IMR-90 (cell line): ENCODE measurements at regions not wholly inside any gene's neighbourhood (a gene's known extent, or its start where the extent isn't known, plus 50 kb on each side); places are given as distances from the start of the nearest gene placed in this dataset.

Experiments used
- ATAC-seq: fragments of 200-7000 bp; cut with Tn5 transposase; 2 replicates; pipeline ENCODE4 v1.9.1; 2020; ENCODE audit warnings: low read depth, mild to moderate bottlenecking, moderate library complexity
- BruUV-seq: library from RNA; stranded (reverse); fragments of 400-500 nt; replicated peaks from 2 replicates; lab custom pipeline; 2021; lab: Mats Ljungman, UMichigan
- CTCF ChIA-PET: fragments of 300-600 bp; formaldehyde crosslinking; extraction: SDS; loops from one replicate; lab custom pipeline; 2021; ENCODE audit warnings: antibody characterized with exemption; lab: Yijun Ruan, JAX
- POLR2A ChIA-PET: fragments of 300-600 bp; sonication (Branson Sonifier 250); formaldehyde crosslinking; loops from one replicate; lab custom pipeline; 2022; ENCODE audit warnings: antibody characterized with exemption; ENCODE audit not compliant: unreplicated experiment; lab: Charles Lee
- DNase-seq: peaks from one replicate; pipeline ENCODE4 v3.0.0; 2013
- H2AFZ ChIP-seq: replicated peaks from 2 replicates; pipeline ENCODE3; 2013; ENCODE audit warnings: low read length, mild to moderate bottlenecking; ENCODE audit not compliant: poor library complexity
- H2AK5ac ChIP-seq: 2 replicates; pipeline ENCODE4 v1.6.1; 2013; ENCODE audit warnings: low read depth, low read length, inconsistent platforms
- H2AK9ac ChIP-seq: replicated peaks from 2 replicates; pipeline ENCODE3; 2013; ENCODE audit warnings: mild to moderate bottlenecking, low read depth, low read length, moderate library complexity; ENCODE audit not compliant: poor library complexity
- H2BK120ac ChIP-seq: 2 replicates; pipeline ENCODE4 v1.6.1; 2013; ENCODE audit warnings: low read depth, low read length, inconsistent platforms
- H2BK15ac ChIP-seq: 3 replicates; pipeline ENCODE4 v1.6.1; 2013; ENCODE audit warnings: low read depth, low read length, inconsistent platforms
- H2BK20ac ChIP-seq: 2 replicates; pipeline ENCODE4 v1.6.1; 2013; ENCODE audit warnings: low read depth, mild to moderate bottlenecking, inconsistent platforms, low read length, moderate library complexity
- H2BK5ac ChIP-seq: 2 replicates; pipeline ENCODE4 v1.6.1; 2013; ENCODE audit warnings: mild to moderate bottlenecking, low read depth, low read length, inconsistent platforms; ENCODE audit not compliant: poor library complexity, severe bottlenecking
- H3K14ac ChIP-seq: replicated peaks from 2 replicates; pipeline ENCODE4 v1.6.1; 2013; ENCODE audit warnings: low read depth, low read length, inconsistent platforms
- H3K18ac ChIP-seq: 2 replicates; pipeline ENCODE4 v1.6.1; 2013; ENCODE audit warnings: low read depth, low read length, control low read depth
- H3K23ac ChIP-seq: 2 replicates; pipeline ENCODE4 v1.6.1; 2013; ENCODE audit warnings: low read depth, low read length, inconsistent platforms
- H3K27ac ChIP-seq: 2 replicates; pipeline ENCODE4 v1.5.1; 2013; ENCODE audit warnings: mild to moderate bottlenecking, control low read depth, low read length; ENCODE audit not compliant: insufficient read depth
- H3K27me3 ChIP-seq: 2 replicates; pipeline ENCODE4 v1.6.1; 2013; ENCODE audit warnings: low read length; ENCODE audit not compliant: control insufficient read depth, insufficient read depth
- H3K36me3 ChIP-seq: 2 replicates; pipeline ENCODE4 v1.6.1; 2013; ENCODE audit warnings: low read length, mixed read lengths; ENCODE audit not compliant: control insufficient read depth, insufficient read depth
- H3K4ac ChIP-seq: 2 replicates; pipeline ENCODE4 v1.6.1; 2013; ENCODE audit warnings: low read depth, low read length, inconsistent platforms
- H3K4me1 ChIP-seq: 2 replicates; pipeline ENCODE4 v1.6.1; 2013; ENCODE audit warnings: low read length, mixed read lengths; ENCODE audit not compliant: control insufficient read depth, insufficient read depth
- H3K4me2 ChIP-seq: 2 replicates; pipeline ENCODE4 v1.6.1; 2013; ENCODE audit warnings: low read depth, mild to moderate bottlenecking, control low read depth, low read length, moderate library complexity
- H3K4me3 ChIP-seq: 2 replicates; pipeline ENCODE4 v1.5.1; 2013; ENCODE audit warnings: low read depth, mild to moderate bottlenecking, control low read depth, low read length, moderate library complexity; ENCODE audit not compliant: insufficient read depth
- H3K56ac ChIP-seq: 2 replicates; pipeline ENCODE4 v1.6.1; 2013; ENCODE audit warnings: low read length, inconsistent platforms; ENCODE audit not compliant: insufficient read depth; ENCODE audit errors: extremely low read depth
- H3K79me1 ChIP-seq, 2 experiments: 2 replicates each; pipeline ENCODE4 v1.6.1; 2013; ENCODE audit warnings: low read length in 2 of 2, inconsistent platforms in 1 of 2, low read depth in 1 of 2
- H3K9ac ChIP-seq: 2 replicates; pipeline ENCODE4 v1.6.1; 2013; ENCODE audit warnings: low read depth, low read length, control low read depth
- H3K9me1 ChIP-seq: 2 replicates; pipeline ENCODE4 v1.6.1; 2013; ENCODE audit warnings: low read length, inconsistent platforms; ENCODE audit not compliant: insufficient read depth
- H3K9me3 ChIP-seq: 2 replicates; pipeline ENCODE4 v1.6.1; 2013; ENCODE audit warnings: low read length; ENCODE audit not compliant: control insufficient read depth, insufficient read depth
- H4K20me1 ChIP-seq: 2 replicates; pipeline ENCODE4 v1.6.1; 2013; ENCODE audit warnings: low read length, inconsistent platforms; ENCODE audit not compliant: insufficient read depth
- H4K5ac ChIP-seq: 2 replicates; pipeline ENCODE4 v1.6.1; 2013; ENCODE audit warnings: mild to moderate bottlenecking, low read depth, low read length, control low read depth
- H4K8ac ChIP-seq, 2 experiments: 2 replicates each; pipeline ENCODE4 v1.6.1; 2013; ENCODE audit warnings: low read depth in 2 of 2, low read length in 2 of 2, control low read depth in 1 of 2, inconsistent platforms in 1 of 2
- H4K91ac ChIP-seq: 2 replicates; pipeline ENCODE4 v1.6.1; 2013; ENCODE audit warnings: low read depth, low read length, inconsistent platforms; ENCODE audit not compliant: insufficient read depth
- BHLHE40 ChIP-seq: fragments of 150-350 bp; IDR thresholded peaks from 2 replicates; pipeline ENCODE4 v1.6.1; 2016; ENCODE audit warnings: mild to moderate bottlenecking, low read depth, low read length
- CEBPB ChIP-seq: IDR thresholded peaks from 2 replicates; pipeline ENCODE4 v1.6.1; 2012; ENCODE audit warnings: low read depth, low read length, improper control_type of control experiment
- CHD1 ChIP-seq: IDR thresholded peaks from 2 replicates; pipeline ENCODE4 v1.6.1; 2012; ENCODE audit warnings: low read depth, low read length, improper control_type of control experiment
- FOS ChIP-seq: fragments of 150-350 bp; IDR thresholded peaks from 2 replicates; pipeline ENCODE4 v1.6.1; 2016; ENCODE audit warnings: low read depth, low read length
- MAFK ChIP-seq: IDR thresholded peaks from 2 replicates; pipeline ENCODE4 v1.6.1; 2012; ENCODE audit warnings: low read depth, low read length, improper control_type of control experiment
- MAZ ChIP-seq: IDR thresholded peaks from 2 replicates; pipeline ENCODE4 v1.6.1; 2012; ENCODE audit warnings: low read depth, mild to moderate bottlenecking, low read length, improper control_type of control experiment, moderate library complexity, borderline replicate concordance
- MXI1 ChIP-seq: IDR thresholded peaks from 2 replicates; pipeline ENCODE4 v1.6.1; 2012; ENCODE audit warnings: low read depth, mild to moderate bottlenecking, low read length, moderate library complexity, borderline replicate concordance
- NFE2L2 ChIP-seq: fragments of 150-350 bp; IDR thresholded peaks from 2 replicates; pipeline ENCODE4 v1.6.1; 2016; ENCODE audit warnings: low read depth, mild to moderate bottlenecking, low read length
- POLR2A ChIP-seq: IDR thresholded peaks from 2 replicates; pipeline ENCODE4 v1.6.1; 2012; ENCODE audit warnings: mild to moderate bottlenecking, low read depth, low read length
- RAD21 ChIP-seq: IDR thresholded peaks from 2 replicates; pipeline ENCODE4 v1.6.1; 2012; ENCODE audit warnings: low read length, improper control_type of control experiment
- RCOR1 ChIP-seq: IDR thresholded peaks from 2 replicates; pipeline ENCODE4 v1.6.1; 2012; ENCODE audit warnings: mild to moderate bottlenecking, low read length, improper control_type of control experiment; ENCODE audit not compliant: insufficient replicate concordance
- RFX5 ChIP-seq: IDR thresholded peaks from 2 replicates; pipeline ENCODE4 v1.8.0; 2012; ENCODE audit warnings: low read depth, mild to moderate bottlenecking, low read length, moderate library complexity
- SMC3 ChIP-seq: fragments of 150-350 bp; IDR thresholded peaks from 2 replicates; pipeline ENCODE4 v1.6.1; 2016; ENCODE audit warnings: low read depth, mild to moderate bottlenecking, antibody characterized with exemption, low read length, moderate library complexity
- whole genome bisulfite sequencing, 2 experiments: methylation state at CpG; one replicate each; pipeline versions ENCODE4 v1.1.5 to v1.1.7; 2013; ENCODE audit warnings: missing lambda C conversion rate in 2 of 2; ENCODE audit not compliant: insufficient read length in 1 of 2; ENCODE audit errors: extremely low coverage in 2 of 2; 5-methylcytosine and 5-hydroxymethylcytosine counted together
- dilution Hi-C: fragments of 300-500 bp; cut with HindIII; formaldehyde crosslinking; loops from one replicate; pipeline ENCODE4 v1.14.3; 2018; ENCODE audit warnings: low sequenced_read_pairs; ENCODE audit not compliant: unreplicated experiment
- in situ Hi-C: fragments of 300-500 bp; cut with MboI; formaldehyde crosslinking; loops from 3 replicates; pipeline ENCODE4 v1.14.3; 2019; ENCODE audit warnings: low sequenced_read_pairs, inconsistent platforms, mixed read lengths
- intact Hi-C: fragments of 100-400 bp; cut with micrococcal nuclease; formaldehyde crosslinking; loops from 2 replicates; pipeline ENCODE4 v1.10.0; 2022
- TF ChIP-seq, protein P1 (sequence below): fragments of 150-350 bp; IDR thresholded peaks from 2 replicates; pipeline ENCODE4 v1.6.1; 2017; ENCODE audit warnings: mild to moderate bottlenecking, antibody characterized with exemption, low read length, low read depth
- TF ChIP-seq, protein P2 (sequence below): conservative IDR thresholded peaks from 2 replicates; pipeline ENCODE4 v1.5.1; 2012; ENCODE audit warnings: mild to moderate bottlenecking, low read depth, low read length, improper control_type of control experiment
- TF ChIP-seq, protein P3 (sequence below): fragments of 150-350 bp; IDR thresholded peaks from 2 replicates; pipeline ENCODE4 v1.6.1; 2016; ENCODE audit warnings: low read depth, mild to moderate bottlenecking, low read length, moderate library complexity, borderline replicate concordance

DNA sequence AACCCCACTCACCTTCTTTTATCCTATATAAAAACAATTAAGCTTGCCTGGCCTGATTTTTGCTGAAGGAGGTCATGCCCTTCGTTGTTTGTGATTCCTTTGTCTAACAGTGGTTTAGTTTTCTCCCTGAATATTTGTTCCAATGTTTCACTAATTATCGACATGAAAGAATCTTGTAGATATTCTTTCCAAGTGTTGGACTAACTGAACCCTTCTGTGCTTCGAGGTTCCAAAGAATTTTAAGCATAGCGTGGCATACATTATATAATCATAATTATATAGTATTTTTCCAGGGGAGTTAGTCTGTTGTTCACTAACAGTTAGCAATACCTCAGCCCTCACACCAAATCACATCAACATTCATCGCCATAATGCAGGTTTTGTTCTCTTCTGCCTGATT lies 418.9 kb upstream of the ADGRL2 start:
- Histone ChIP-seq H2BK120ac (no peak overlapping the region), H4K8ac (no peak overlapping the region), H3K4ac (no peak overlapping the region), H3K23ac (no peak overlapping the region), H4K5ac (no peak overlapping the region), H2AK9ac (no peak overlapping the region), H3K9ac (no peak overlapping the region), H3K27ac (no peak overlapping the region), H3K27me3 (no peaks in the 10 kb centered on the region), H4K91ac (no peak overlapping the region), H3K14ac (no peak overlapping the region), H2BK5ac (no peak overlapping the region), H3K9me3 (no peaks in the 10 kb centered on the region), H3K9me1 (no peaks in the 10 kb centered on the region), H3K79me1 (no peaks in the 10 kb centered on the region), H3K4me3 (no peak overlapping the region), H3K56ac (no peak overlapping the region), H2AK5ac (no peak overlapping the region), H3K4me1 (no peaks in the 10 kb centered on the region), H3K4me2 (no peak overlapping the region), H2BK20ac (no peak overlapping the region), H4K20me1 (no peaks in the 10 kb centered on the region), H3K36me3 (no peaks in the 10 kb centered on the region), H3K18ac (no peak overlapping the region), H2BK15ac (no peak overlapping the region), H2AFZ (no peak overlapping the region)
- DNase-seq = no peak
- dilution Hi-C loops = no loop called here
- TF ChIP-seq RFX5 (no peak), BHLHE40 (no peak), CEBPB (no peak), FOS (no peak), NFE2L2 (no peak), MAFK (no peak), SMC3 (no peak), RCOR1 (no peak), POLR2A (no peak), MAZ (no peak), RAD21 (no peak), CHD1 (no peak), MXI1 (no peak)
- TF ChIP-seq, protein P1, sequence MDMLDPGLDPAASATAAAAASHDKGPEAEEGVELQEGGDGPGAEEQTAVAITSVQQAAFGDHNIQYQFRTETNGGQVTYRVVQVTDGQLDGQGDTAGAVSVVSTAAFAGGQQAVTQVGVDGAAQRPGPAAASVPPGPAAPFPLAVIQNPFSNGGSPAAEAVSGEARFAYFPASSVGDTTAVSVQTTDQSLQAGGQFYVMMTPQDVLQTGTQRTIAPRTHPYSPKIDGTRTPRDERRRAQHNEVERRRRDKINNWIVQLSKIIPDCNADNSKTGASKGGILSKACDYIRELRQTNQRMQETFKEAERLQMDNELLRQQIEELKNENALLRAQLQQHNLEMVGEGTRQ = no peak
- TF ChIP-seq, protein P2, sequence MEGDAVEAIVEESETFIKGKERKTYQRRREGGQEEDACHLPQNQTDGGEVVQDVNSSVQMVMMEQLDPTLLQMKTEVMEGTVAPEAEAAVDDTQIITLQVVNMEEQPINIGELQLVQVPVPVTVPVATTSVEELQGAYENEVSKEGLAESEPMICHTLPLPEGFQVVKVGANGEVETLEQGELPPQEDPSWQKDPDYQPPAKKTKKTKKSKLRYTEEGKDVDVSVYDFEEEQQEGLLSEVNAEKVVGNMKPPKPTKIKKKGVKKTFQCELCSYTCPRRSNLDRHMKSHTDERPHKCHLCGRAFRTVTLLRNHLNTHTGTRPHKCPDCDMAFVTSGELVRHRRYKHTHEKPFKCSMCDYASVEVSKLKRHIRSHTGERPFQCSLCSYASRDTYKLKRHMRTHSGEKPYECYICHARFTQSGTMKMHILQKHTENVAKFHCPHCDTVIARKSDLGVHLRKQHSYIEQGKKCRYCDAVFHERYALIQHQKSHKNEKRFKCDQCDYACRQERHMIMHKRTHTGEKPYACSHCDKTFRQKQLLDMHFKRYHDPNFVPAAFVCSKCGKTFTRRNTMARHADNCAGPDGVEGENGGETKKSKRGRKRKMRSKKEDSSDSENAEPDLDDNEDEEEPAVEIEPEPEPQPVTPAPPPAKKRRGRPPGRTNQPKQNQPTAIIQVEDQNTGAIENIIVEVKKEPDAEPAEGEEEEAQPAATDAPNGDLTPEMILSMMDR = no peak
- TF ChIP-seq, protein P3, sequence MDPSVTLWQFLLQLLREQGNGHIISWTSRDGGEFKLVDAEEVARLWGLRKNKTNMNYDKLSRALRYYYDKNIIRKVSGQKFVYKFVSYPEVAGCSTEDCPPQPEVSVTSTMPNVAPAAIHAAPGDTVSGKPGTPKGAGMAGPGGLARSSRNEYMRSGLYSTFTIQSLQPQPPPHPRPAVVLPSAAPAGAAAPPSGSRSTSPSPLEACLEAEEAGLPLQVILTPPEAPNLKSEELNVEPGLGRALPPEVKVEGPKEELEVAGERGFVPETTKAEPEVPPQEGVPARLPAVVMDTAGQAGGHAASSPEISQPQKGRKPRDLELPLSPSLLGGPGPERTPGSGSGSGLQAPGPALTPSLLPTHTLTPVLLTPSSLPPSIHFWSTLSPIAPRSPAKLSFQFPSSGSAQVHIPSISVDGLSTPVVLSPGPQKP = no peak
- intact Hi-C loops = no loop called here
- no TSS peak for BruUV-seq
- no peak for ATAC-seq
- ChIA-PET CTCF (no interaction called here), POLR2A (no interaction called here)
- WGBS, 2 experiments = no CpG with 5 or more reads among the region's 5 CpGs
- in situ Hi-C loops = no loop called here
